Activated CD4-positive, alpha-beta T cell treated with anti-CD3 and anti-CD28 coated beads, Interleukin-2, amount 50 U/mL, for 4 hours (primary cell): ENCODE measurements at regions not wholly inside any gene's neighbourhood (a gene's known extent, or its start where the extent isn't known, plus 50 kb on each side); places are given as distances from the start of the nearest gene placed in this dataset.

ENCODE experiments used
- DNase-seq, 2 experiments: peaks; one replicate each; pipeline ENCODE4 v3.0.0-alpha.2; 2020

- DNase-seq: no peak
Measured at GRCh38 chr11:95717314-95717713, 72.3 kb downstream of the FAM76B start.

DNA sequence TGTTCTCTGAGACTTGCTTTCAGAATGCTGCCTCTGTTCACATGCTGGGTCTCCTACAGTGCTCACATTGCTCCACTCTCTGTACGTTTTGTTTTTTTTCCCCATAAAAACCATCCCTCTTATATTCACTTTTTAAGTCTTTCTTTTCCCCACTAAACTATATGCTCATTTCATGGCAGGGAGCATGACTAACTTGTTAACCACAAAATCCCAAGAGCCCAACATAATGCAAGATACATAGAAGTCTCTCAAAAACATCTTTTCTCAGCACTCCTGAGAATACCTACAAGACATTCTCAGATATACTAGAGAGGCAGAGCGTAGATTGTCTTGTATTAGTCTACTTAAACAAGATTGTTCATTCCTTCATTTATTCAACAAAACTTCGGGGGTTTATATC lies 73.3 kb downstream of the FAM76B start:
- DNase-seq: no peak

- DNase-seq: peak; percentile 40 to 44
Measured at GRCh38 chr11:95715777-95716241, 73.8 kb downstream of the FAM76B start.

DNA sequence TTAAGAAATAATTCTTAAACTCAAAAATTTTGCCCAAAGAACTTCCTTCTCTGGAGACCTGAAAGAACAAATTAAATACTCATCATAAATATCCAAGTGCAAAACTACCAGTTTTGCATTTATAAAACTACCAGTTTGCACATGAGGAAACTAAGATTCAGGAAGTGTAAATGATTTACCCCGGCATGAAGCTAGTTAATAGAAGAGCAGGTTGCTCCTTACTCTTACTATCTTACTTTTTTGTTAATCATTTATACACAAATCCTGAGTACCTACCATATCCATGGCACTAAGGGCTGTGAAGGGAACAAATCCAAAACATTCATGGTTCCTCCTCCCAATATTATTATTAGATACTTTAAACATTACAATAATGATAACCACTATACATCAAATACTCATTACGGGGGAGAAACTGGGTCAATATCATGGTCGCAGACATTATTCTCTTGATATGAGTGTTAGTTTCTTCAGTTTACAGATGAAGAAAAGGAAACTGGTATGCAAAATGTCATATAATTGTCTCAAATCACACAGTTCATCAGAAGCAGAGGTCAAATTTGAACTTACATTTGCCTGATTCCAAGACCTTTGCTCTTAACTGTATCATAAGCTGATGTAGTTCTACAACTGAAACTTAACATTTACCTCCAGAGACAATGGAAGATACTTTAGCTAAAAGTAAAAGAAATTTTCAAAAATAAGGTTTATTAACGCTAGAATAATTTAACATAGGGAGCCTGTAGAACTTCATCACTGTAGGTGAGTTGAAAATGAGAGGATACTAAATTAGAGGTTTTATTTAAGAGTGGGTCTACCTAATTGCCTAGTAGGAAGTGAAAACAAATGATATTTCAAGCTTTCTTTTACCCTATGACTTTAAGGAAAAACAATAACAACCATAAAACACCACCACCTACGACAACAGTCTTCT lies 74.5 kb downstream of the FAM76B start:
- no peak for DNase-seq

DNA sequence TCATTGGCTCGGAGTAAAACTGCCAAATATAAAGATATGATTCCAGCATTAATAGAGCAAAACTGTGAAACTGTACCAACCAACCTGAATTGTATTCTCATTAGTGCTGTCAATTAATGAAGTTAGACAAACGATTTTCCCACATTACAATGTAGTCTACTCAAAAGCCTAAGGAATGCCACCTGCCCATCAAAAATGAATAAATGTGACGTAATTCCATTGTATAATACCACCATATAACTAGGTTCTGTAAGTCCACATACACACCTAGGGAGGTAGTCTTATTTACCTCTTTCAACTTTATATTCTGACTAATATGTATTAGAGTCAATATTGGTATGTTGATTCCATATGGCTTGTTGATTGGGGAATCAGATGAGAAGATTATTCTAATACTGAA lies 76.2 kb downstream of the FAM76B start:
- no peak for DNase-seq

GRCh38 chr11:95711945-95712221 lies 77.7 kb downstream of the FAM76B start:
- no peak for DNase-seq

DNA sequence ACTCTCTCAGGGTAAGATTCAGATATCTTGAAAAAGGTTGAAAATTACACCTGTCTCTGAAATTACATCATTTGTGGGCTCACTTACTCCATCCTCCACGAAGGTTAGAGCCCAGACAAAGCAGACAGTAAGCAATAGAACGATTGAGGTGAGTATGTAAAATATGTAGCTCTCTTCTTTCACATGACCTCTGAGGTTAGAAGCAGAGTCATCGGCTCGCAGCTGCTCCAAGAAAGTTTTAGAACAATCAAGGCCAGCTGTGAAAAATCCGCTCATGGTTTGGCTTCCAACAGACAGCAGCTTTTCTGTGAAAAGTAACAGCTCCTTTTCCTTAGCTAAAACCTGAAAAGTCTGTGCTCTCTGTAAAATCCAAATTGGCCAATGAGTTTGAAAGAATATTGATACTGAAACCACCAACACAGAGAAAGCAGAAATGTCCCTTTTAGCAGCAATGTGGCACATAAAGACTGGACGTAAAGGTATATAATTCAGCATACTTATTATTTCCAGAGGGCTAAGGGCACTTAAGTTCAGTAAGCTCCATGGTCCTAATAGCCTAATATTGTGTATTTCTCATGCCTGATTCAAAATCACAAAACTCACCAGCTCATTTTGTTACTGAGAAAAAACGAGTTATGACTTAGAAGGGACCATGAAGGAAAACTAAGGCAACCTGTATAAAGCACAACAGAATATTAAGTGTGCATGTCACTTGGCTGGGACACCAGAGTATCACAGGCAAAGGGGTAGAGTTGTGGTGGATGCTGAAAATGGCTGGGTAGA lies 78.2 kb downstream of the FAM76B start:
- no peak for DNase-seq

DNA sequence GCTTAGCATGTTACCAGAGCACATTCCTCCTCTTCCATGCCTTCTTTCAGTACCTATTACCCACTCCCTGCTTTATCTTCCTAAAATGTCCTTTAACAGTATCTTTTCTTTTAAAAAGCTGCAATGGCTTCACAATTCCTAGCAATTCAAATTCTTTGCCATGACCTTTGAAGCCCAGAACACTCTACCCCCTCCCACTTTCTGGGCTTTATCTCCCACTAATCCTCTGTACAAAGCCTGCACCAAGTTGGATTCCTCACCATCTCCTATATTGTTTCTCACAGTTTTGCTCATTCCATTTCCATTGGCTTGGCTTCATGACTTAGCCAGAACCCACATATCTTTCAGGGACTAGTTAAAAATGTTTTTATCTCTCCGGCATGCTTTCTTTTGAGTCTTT lies 80.9 kb downstream of the FAM76B start:
- DNase-seq: no peak

DNA sequence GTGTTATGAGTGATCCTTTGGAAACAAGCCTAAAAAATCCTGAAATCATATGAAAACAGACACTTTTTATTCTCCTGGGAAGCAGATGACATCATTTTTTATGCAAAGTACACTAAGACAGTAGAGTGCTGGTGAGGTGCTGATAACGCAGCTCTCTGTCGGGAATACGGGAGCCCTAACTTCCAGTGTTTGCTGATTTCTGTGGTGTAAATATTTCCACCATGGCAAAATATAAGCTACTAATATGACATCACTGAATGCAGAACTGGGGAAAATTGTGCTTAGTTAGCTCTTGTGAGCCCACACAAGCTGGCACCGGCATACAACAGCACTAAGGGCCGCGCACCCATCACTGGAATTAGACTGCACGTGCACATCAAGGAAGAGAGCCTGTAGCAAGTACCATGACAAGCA lies 82.6 kb downstream of the FAM76B start:
- DNase-seq: no peak

DNA sequence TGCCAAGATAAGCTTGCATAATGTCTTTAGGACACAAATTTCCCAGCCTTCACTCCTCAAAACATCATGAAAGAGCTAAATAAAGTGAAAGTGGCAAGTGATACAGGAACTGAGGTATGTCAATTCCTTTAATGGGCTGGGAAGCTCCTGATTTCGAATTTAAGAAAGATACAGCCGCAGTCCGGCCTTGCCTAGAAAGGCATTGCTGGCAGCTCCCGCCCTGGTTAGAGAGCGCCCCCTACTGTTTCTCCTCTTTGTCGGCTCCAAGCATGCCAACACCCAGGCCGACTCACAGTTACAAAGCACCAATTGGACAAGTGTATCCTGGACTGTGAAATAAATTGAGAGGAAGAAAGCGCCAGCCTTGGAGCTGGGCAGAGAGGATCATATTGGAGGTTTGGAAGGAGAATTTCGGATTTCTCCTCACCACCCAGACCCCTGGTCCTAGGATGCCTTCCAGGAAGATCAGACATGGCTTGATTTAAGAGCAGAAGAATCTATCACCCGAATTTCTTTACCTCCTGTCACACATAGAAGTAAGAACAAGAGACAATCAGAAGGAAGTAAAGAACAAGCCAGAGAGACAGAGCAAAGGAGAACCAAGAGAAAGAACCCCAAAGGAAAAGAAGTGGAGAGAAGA lies 84.0 kb downstream of the FAM76B start:
- DNase-seq: peak; percentile 84 to 86

- no peak for DNase-seq
Measured at GRCh38 chr11:95704865-95705264, 84.7 kb downstream of the FAM76B start.

DNA sequence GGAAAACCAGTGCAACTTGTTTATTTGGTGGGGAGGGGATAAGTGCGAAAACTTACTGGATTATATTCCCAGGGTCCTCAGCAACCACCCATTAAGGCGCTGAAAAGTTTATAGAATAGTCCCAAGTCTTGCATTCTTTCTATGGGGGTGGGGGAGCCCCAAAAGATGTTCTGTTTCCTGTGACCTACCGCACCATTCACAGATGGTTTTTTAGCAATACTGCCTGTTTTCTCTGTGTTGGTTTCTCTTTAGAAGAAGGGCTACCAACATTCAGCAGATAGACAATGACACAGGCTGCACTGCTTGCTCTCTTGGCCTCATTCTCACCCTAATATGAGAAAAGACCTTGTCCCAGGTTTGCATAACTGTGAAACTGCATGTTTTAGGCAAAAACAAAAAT lies 86.5 kb downstream of the FAM76B start:
- no peak for DNase-seq

DNA sequence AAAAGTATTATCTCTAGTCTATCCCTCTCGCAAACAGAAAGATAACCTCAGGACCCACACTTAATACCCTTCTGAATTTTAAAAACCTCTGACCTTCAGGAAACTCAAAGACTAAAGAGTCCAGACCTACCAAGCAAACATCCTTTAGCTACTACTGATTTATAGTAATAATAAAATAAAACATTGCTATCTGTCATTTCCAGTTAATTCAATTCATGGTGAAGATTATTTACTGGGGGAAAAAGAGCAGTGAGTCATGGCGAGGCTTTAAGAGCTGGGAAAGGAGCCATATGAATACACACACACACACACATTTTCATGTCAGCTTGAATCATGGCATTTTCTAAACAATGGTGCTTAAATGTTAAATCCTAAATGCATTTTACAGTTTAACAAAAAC lies 87.1 kb downstream of the FAM76B start:
- DNase-seq: no peak

GRCh38 chr11:95700471-95700817 lies 89.1 kb downstream of the FAM76B start:
- DNase-seq: no peak

GRCh38 chr11:95699631-95700470 lies 89.7 kb downstream of the FAM76B start:
- DNase-seq: no peak

DNA sequence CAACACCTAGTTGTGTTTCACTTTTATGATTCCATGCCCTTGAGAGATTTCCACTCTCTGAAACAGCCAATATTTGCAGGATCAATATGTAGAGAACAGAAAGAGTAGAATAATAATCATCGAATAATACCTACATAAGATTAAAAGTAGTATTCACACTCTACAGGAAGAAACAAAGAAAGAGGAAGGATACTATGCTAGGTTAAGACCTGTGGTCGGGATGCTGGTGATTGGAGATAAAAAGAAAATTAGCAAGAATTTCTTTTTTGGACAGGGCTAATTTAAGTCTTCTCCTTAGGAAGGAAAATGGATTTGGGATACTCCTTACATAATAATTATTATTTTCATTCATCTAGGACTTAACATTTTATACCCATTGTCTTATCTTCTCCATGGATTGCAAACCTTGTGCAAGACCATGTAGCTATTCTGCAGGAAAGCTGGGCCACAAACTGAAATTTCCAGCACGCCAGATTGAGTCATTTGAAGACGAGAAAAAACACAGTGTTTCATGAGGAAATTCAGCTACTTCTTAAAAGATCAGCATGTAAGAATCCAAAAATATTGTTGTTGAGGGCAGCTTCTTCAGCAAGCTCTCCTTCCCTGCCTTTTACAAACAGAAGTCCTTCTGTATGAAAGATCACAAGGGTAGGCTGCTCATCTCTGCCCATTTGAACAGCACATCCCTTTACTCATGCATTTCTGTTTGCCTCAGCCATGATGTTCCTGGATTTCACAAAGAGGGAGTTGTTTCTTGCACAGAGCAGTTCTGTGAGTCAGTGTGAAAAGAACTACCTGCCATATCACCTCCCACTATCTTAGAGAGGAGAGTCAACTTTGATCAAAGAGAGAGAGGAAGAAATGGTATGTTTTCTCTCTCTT lies 90.7 kb downstream of the FAM76B start:
- no peak for DNase-seq

GRCh38 chr11:95697614-95698408 lies 91.8 kb downstream of the FAM76B start:
- no peak for DNase-seq

- DNase-seq: no peak
Measured at GRCh38 chr11:95695181-95695580, 94.4 kb downstream of the FAM76B start.

- DNase-seq: no peak
Measured at GRCh38 chr11:95693298-95693697, 96.3 kb downstream of the FAM76B start.

- DNase-seq: no peak
Measured at GRCh38 chr11:95692526-95693260, 96.9 kb downstream of the FAM76B start.
